PFSK-1 (cell line): ENCODE measurements at regions not wholly inside any gene's neighbourhood (a gene's known extent, or its start where the extent isn't known, plus 50 kb on each side); places are given as distances from the start of the nearest gene placed in this dataset.

Source experiments
- POLR2AphosphoS5 ChIP-seq: IDR thresholded peaks from 2 replicates; pipeline ENCODE4 v1.6.1; 2012; ENCODE audit warnings: low read depth, mild to moderate bottlenecking, control low read depth, low read length, moderate library complexity
- SIN3A ChIP-seq: IDR thresholded peaks from 2 replicates; pipeline ENCODE4 v1.6.1; 2012; ENCODE audit warnings: mild to moderate bottlenecking, low read length, moderate library complexity, borderline replicate concordance; ENCODE audit not compliant: insufficient read depth
- TAF1 ChIP-seq: IDR thresholded peaks from 2 replicates; pipeline ENCODE4 v1.6.1; 2012; ENCODE audit warnings: low read length, control low read depth, borderline replicate concordance; ENCODE audit not compliant: insufficient read depth
- TF ChIP-seq, protein P1 (sequence below), 2 experiments: IDR thresholded peaks; 2 replicates each; pipeline versions ENCODE4 v1.6.1 to v1.8.0; 2011 to 2012; ENCODE audit warnings: low read depth in 2 of 2, low read length in 2 of 2, control low read depth in 1 of 2, inconsistent platforms in 1 of 2, mild to moderate bottlenecking in 1 of 2, moderate library complexity in 1 of 2; ENCODE audit not compliant: insufficient read depth in 1 of 2

DNA sequence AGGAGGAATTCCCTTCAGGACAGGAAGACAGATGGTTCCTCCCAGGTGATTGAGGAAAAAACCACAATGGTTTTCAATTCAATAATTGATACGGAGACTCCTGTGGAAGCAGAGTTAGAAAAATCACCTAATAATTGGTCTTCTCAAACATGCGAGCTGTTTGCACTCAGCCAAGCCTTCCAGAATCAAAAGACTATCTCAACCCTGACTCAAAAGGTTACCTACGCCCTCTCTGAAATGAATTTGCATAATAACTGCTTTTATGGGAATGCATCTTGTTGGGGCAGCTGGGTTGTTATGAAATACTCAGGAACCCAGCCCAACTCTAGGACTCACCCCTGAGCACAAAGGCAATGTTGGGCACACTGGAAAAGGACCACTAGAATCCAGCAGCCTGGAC, 66.9 kb upstream of the ARSJ start:
- TF ChIP-seq, protein P1, sequence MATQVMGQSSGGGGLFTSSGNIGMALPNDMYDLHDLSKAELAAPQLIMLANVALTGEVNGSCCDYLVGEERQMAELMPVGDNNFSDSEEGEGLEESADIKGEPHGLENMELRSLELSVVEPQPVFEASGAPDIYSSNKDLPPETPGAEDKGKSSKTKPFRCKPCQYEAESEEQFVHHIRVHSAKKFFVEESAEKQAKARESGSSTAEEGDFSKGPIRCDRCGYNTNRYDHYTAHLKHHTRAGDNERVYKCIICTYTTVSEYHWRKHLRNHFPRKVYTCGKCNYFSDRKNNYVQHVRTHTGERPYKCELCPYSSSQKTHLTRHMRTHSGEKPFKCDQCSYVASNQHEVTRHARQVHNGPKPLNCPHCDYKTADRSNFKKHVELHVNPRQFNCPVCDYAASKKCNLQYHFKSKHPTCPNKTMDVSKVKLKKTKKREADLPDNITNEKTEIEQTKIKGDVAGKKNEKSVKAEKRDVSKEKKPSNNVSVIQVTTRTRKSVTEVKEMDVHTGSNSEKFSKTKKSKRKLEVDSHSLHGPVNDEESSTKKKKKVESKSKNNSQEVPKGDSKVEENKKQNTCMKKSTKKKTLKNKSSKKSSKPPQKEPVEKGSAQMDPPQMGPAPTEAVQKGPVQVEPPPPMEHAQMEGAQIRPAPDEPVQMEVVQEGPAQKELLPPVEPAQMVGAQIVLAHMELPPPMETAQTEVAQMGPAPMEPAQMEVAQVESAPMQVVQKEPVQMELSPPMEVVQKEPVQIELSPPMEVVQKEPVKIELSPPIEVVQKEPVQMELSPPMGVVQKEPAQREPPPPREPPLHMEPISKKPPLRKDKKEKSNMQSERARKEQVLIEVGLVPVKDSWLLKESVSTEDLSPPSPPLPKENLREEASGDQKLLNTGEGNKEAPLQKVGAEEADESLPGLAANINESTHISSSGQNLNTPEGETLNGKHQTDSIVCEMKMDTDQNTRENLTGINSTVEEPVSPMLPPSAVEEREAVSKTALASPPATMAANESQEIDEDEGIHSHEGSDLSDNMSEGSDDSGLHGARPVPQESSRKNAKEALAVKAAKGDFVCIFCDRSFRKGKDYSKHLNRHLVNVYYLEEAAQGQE (IDR thresholded peaks at IDR 0.05; ENCODE audit: insufficient read depth in 1 of 2, low read depth in 2 of 2, low read length in 2 of 2): no peak
- no peak for TF ChIP-seq POLR2AphosphoS5
- no peak for TF ChIP-seq TAF1
- no peak for TF ChIP-seq SIN3A
